Endothelial cell of umbilical vein (primary cell): ENCODE measurements at regions not wholly inside any gene's neighbourhood (a gene's known extent, or its start where the extent isn't known, plus 50 kb on each side); places are given as distances from the start of the nearest gene placed in this dataset.

Source experiments
- CTCF ChIP-seq, 2 donors: IDR thresholded peaks; 1 replicate in 1 of 2; 2 replicates in 1 of 2; pipeline ENCODE4 v1.5.1; 2011; ENCODE audit warnings: low read length in 2 of 2, mild to moderate bottlenecking in 2 of 2, moderate library complexity in 2 of 2, control low read depth in 1 of 2, inconsistent platforms in 1 of 2, low read depth in 1 of 2; ENCODE audit not compliant: insufficient read depth in 1 of 2; ENCODE audit errors: extremely low read depth in 1 of 2
- EZH2 ChIP-seq: IDR thresholded peaks from 2 replicates; pipeline ENCODE4 v1.6.1; 2012; ENCODE audit warnings: borderline replicate concordance, low read depth, mild to moderate bottlenecking, moderate library complexity, low read length, inconsistent platforms; ENCODE audit not compliant: severe bottlenecking
- JUN ChIP-seq: IDR thresholded peaks from 2 replicates; pipeline ENCODE4 v1.6.1; 2011; ENCODE audit warnings: borderline replicate concordance, low read depth; ENCODE audit not compliant: insufficient read length, insufficient read depth
- POLR2A ChIP-seq: IDR thresholded peaks from 2 replicates; pipeline ENCODE4 v1.6.1; 2012; ENCODE audit warnings: low read depth, mild to moderate bottlenecking, control low read depth, low read length
- POLR2AphosphoS5 ChIP-seq: IDR thresholded peaks from 2 replicates; pipeline ENCODE4 v1.6.1; 2012; ENCODE audit warnings: low read depth, mild to moderate bottlenecking, control low read depth, low read length, moderate library complexity; ENCODE audit not compliant: insufficient read depth

- no peak for TF ChIP-seq CTCF (IDR thresholded peaks at IDR 0.05; ENCODE audit: extremely low read depth in 1 of 2, insufficient read depth in 1 of 2, low read depth in 1 of 2, low read length in 2 of 2)
- TF ChIP-seq POLR2A: no peak
- no peak for TF ChIP-seq EZH2
- TF ChIP-seq POLR2AphosphoS5: no peak
- no peak for TF ChIP-seq JUN
Observed at GRCh38 chr13:59345311-59345710, 818.4 kb downstream of the DIAPH3 start.
